CD14-positive monocyte (primary cell): ENCODE measurements at regions not wholly inside any gene's neighbourhood (a gene's known extent, or its start where the extent isn't known, plus 50 kb on each side); places are given as distances from the start of the nearest gene placed in this dataset.

Experiments used
- DNase-seq, 3 donors: peaks; one replicate each; pipeline ENCODE4 v3.0.0-alpha.2; 2011 to 2022
- H2AFZ ChIP-seq: 2 replicates; pipeline ENCODE4 v1.6.0; 2012; ENCODE audit warnings: mild to moderate bottlenecking, low read depth, low read length, inconsistent platforms; ENCODE audit not compliant: insufficient read depth, poor library complexity, severe bottlenecking
- H3K27ac ChIP-seq, 2 donors: 1 replicate in 1 of 2; 2 replicates in 1 of 2; pipeline ENCODE4 v1.5.1; 2012 to 2013; ENCODE audit warnings: low read length in 2 of 2, control low read depth in 1 of 2, inconsistent platforms in 1 of 2, low read depth in 1 of 2, mild to moderate bottlenecking in 1 of 2
- H3K27me3 ChIP-seq, 2 donors: one replicate each; pipeline versions ENCODE4 v1.6.0 to v1.6.1; 2011 to 2013; ENCODE audit warnings: low read length in 2 of 2; ENCODE audit not compliant: control insufficient read depth in 2 of 2, insufficient read depth in 2 of 2
- H3K36me3 ChIP-seq, 2 donors: replicated peaks in 1 of 2; 1 replicate in 1 of 2; 2 replicates in 1 of 2; pipeline versions ENCODE4 v1.5.1 to v1.6.1; 2012 to 2013; ENCODE audit warnings: low read length in 2 of 2, control low read depth in 1 of 2, inconsistent platforms in 1 of 2, mild to moderate bottlenecking in 1 of 2; ENCODE audit not compliant: insufficient read depth in 2 of 2, control insufficient read depth in 1 of 2
- H3K4me1 ChIP-seq, 2 donors: 1 replicate in 1 of 2; 2 replicates in 1 of 2; pipeline versions ENCODE4 v1.5.1 to v1.6.1; 2012 to 2013; ENCODE audit warnings: low read length in 2 of 2, control low read depth in 1 of 2, inconsistent platforms in 1 of 2, mild to moderate bottlenecking in 1 of 2, moderate library complexity in 1 of 2; ENCODE audit not compliant: insufficient read depth in 2 of 2, control insufficient read depth in 1 of 2
- H3K4me2 ChIP-seq: replicated peaks from 2 replicates; pipeline ENCODE3; 2012; ENCODE audit warnings: low read length, moderate library complexity, mild to moderate bottlenecking; ENCODE audit not compliant: poor library complexity, severe bottlenecking; ENCODE audit errors: extremely low read depth
- H3K4me3 ChIP-seq, 3 experiments: fragments of 200-600 bp in 1 of 3; sonication (generic) in 1 of 3; replicated peaks in 1 of 3; 1 replicate in 2 of 3; 2 replicates in 1 of 3; pipeline ENCODE4 v1.5.1; 2011 to 2013; ENCODE audit warnings: low read length in 3 of 3, mild to moderate bottlenecking in 3 of 3, control low read depth in 2 of 3, low read depth in 2 of 3, inconsistent platforms in 1 of 3, moderate library complexity in 1 of 3
- H3K79me2 ChIP-seq: 2 replicates; pipeline ENCODE4 v1.6.0; 2012; ENCODE audit warnings: mild to moderate bottlenecking, control low read depth, inconsistent platforms, low read length, moderate library complexity; ENCODE audit not compliant: insufficient read depth
- H3K9ac ChIP-seq: 2 replicates; pipeline ENCODE4 v1.6.0; 2017; ENCODE audit warnings: low read length, mild to moderate bottlenecking; ENCODE audit not compliant: insufficient read depth, poor library complexity, severe bottlenecking
- H3K9me3 ChIP-seq, 2 donors: replicated peaks in 1 of 2; 1 replicate in 1 of 2; 2 replicates in 1 of 2; pipeline versions ENCODE4 v1.5.1 to v1.6.1; 2012 to 2013; ENCODE audit warnings: low read length in 2 of 2, control low read depth in 1 of 2; ENCODE audit not compliant: control insufficient read depth in 1 of 2, insufficient read depth in 1 of 2
- H4K20me1 ChIP-seq: 2 replicates; pipeline ENCODE4 v1.6.0; 2012; ENCODE audit warnings: mild to moderate bottlenecking, low read length, control low read depth, moderate library complexity; ENCODE audit not compliant: insufficient read depth
- H3K27ac Mint-ChIP-seq, 7 donors: one replicate each; pipeline ENCODE4 v1.8.0; 2020; ENCODE audit warnings: mild to moderate bottlenecking in 7 of 7, mixed read lengths in 7 of 7, moderate library complexity in 6 of 7, inconsistent platforms in 2 of 7
- H3K27me3 Mint-ChIP-seq, 3 donors: one replicate each; pipeline ENCODE4 v1.8.0; 2021 to 2022; ENCODE audit warnings: low read depth in 3 of 3, mild to moderate bottlenecking in 3 of 3, mixed read lengths in 3 of 3, moderate library complexity in 3 of 3, inconsistent platforms in 1 of 3
- H3K36me3 Mint-ChIP-seq, 2 donors: one replicate each; pipeline ENCODE4 v1.8.0; 2020; ENCODE audit warnings: mixed read lengths in 2 of 2, inconsistent platforms in 1 of 2, mild to moderate bottlenecking in 1 of 2
- H3K4me1 Mint-ChIP-seq: one replicate; pipeline ENCODE4 v1.8.0; 2020; ENCODE audit warnings: mild to moderate bottlenecking, mixed read lengths
- H3K4me3 Mint-ChIP-seq, 2 donors: one replicate each; pipeline ENCODE4 v1.8.0; 2020; ENCODE audit warnings: mild to moderate bottlenecking in 2 of 2, mixed read lengths in 2 of 2, moderate library complexity in 1 of 2
- H3K9me3 Mint-ChIP-seq, 7 donors: one replicate each; pipeline ENCODE4 v1.8.0; 2020 to 2022; ENCODE audit warnings: mixed read lengths in 7 of 7, mild to moderate bottlenecking in 6 of 7, moderate library complexity in 6 of 7, inconsistent platforms in 2 of 7
- CTCF ChIP-seq: fragments of 200-600 bp; IDR thresholded peaks from one replicate; pipeline ENCODE4 v1.8.0; 2022; ENCODE audit warnings: antibody characterized with exemption, mild to moderate bottlenecking
- WGBS: methylation state at CpG from one replicate; pipeline ENCODE4 v1.1.5; 2013; ENCODE audit warnings: missing lambda C conversion rate; ENCODE audit not compliant: insufficient coverage; 5-methylcytosine and 5-hydroxymethylcytosine counted together
- intact Hi-C, 2 donors: fragments of 100-400 bp; cut with micrococcal nuclease; formaldehyde crosslinking; loops; one replicate each; pipeline versions ENCODE4 v1.15.0 to v1.15.1; 2023

- Histone ChIP-seq H3K9me3 (peaks cover 0 to 9% of the 10 kb centered on the region in 2 donors), H3K4me3 (no peak overlapping the region), H3K27me3 (no peaks in the 10 kb centered on the region), H2AFZ (no peak overlapping the region), H3K27ac (no peak overlapping the region), H3K4me2 (no peak overlapping the region), H3K4me1 (no peaks in the 10 kb centered on the region), H3K9ac (no peak overlapping the region), H4K20me1 (no peaks in the 10 kb centered on the region), H3K79me2 (no peaks in the 10 kb centered on the region), H3K36me3 (no peaks in the 10 kb centered on the region)
- H3K27ac Mint-ChIP-seq, result no peak overlapping the region
- H3K27me3 Mint-ChIP-seq, result no peaks in the 10 kb centered on the region
- no peaks in the 10 kb centered on the region for H3K36me3 Mint-ChIP-seq
- H3K4me3 Mint-ChIP-seq, result no peak overlapping the region
- H3K4me1 Mint-ChIP-seq, result no peaks in the 10 kb centered on the region
- DNase-seq, result no peak
- TF ChIP-seq CTCF, result no peak
- WGBS, result no CpG with 5 or more reads among the region's 3 CpGs
- intact Hi-C loops, result no loop called here
- peaks cover 1 to 16% (median 9%) of the 10 kb centered on the region in 7 donors for H3K9me3 Mint-ChIP-seq
Observed at GRCh38 chr14:42174357-42174756, 567.7 kb downstream of the LRFN5 start.

DNA sequence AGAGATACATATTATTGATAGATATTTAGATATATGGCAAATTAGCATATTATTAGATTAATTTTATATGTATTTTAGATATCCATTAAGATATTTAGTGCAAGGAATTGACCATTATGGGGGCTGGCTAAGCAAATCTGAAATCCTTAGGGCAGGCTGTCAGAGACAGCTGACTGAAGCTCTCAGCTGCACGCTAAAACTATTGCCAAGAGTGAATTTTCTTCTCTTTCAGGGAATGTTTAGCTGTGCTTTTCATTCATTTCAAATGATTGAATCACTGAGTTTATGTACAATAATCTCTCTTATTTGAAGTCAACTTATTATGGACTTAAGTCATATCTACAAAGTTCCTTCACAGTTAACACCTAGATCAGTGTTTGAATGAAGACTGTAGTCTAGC is 566.5 kb downstream of the LRFN5 start:
- intact Hi-C loops, result no loop called here
- no CpG with 5 or more reads among the region's 1 CpG for WGBS
- no peak overlapping the region for H3K27ac ChIP-seq
- no peaks in the 10 kb centered on the region for H3K4me1 Mint-ChIP-seq
- TF ChIP-seq CTCF, result no peak
- no peak overlapping the region for H3K4me3 Mint-ChIP-seq
- no peak overlapping the region for H3K9ac ChIP-seq
- H3K36me3 ChIP-seq, result no peaks in the 10 kb centered on the region
- no peaks in the 10 kb centered on the region for H4K20me1 ChIP-seq
- H3K36me3 Mint-ChIP-seq, result no peaks in the 10 kb centered on the region
- no peaks in the 10 kb centered on the region for H3K27me3 ChIP-seq
- H3K79me2 ChIP-seq, result no peaks in the 10 kb centered on the region
- H3K9me3 ChIP-seq, result peaks cover 0 to 9% of the 10 kb centered on the region in 2 donors
- peaks cover 4 to 24% (median 11%) of the 10 kb centered on the region in 7 donors for H3K9me3 Mint-ChIP-seq
- no peak overlapping the region for H3K4me3 ChIP-seq
- H3K4me1 ChIP-seq, result no peaks in the 10 kb centered on the region
- no peaks in the 10 kb centered on the region for H3K27me3 Mint-ChIP-seq
- no peak overlapping the region for H3K4me2 ChIP-seq
- no peak overlapping the region for H2AFZ ChIP-seq
- DNase-seq, result no peak
- no peak overlapping the region for H3K27ac Mint-ChIP-seq
